GM23338 (cell line): ENCODE measurements at regions not wholly inside any gene's neighbourhood (a gene's known extent, or its start where the extent isn't known, plus 50 kb on each side); places are given as distances from the start of the nearest gene placed in this dataset.

Experiments used
- ATAC-seq: fragments of 200-7000 bp; cut with Tn5 transposase; 3 replicates; pipeline ENCODE4 v1.9.1; 2020
- DNase-seq: peaks from one replicate; pipeline ENCODE4 v3.0.0-alpha.2; 2015; ENCODE audit warnings: low spot score
- H2AFZ ChIP-seq: fragments of 200-600 bp; sonication (generic); 2 replicates; pipeline ENCODE4 v1.8.0; 2016; ENCODE audit warnings: antibody characterized with exemption, mild to moderate bottlenecking, moderate library complexity
- H3F3A ChIP-seq: fragments of 200-600 bp; sonication (generic); replicated peaks from 2 replicates; pipeline ENCODE4 v1.8.0; 2017; ENCODE audit warnings: antibody characterized with exemption, mixed run types, low read depth
- H3K27ac ChIP-seq: fragments of 200-600 bp; sonication (generic); 2 replicates; pipeline ENCODE4 v1.6.1; 2016; ENCODE audit warnings: low read depth
- H3K27me3 ChIP-seq: fragments of 200-600 bp; sonication (generic); 2 replicates; pipeline ENCODE4 v1.8.0; 2016; ENCODE audit warnings: mild to moderate bottlenecking, mixed run types, moderate library complexity; ENCODE audit not compliant: insufficient read depth
- H3K36me3 ChIP-seq: fragments of 200-600 bp; sonication (generic); 2 replicates; pipeline ENCODE4 v1.8.0; 2016; ENCODE audit warnings: mild to moderate bottlenecking; ENCODE audit not compliant: insufficient read depth
- H3K4me1 ChIP-seq: fragments of 200-600 bp; sonication (generic); 2 replicates; pipeline ENCODE4 v1.8.0; 2016; ENCODE audit warnings: mild to moderate bottlenecking, moderate library complexity; ENCODE audit not compliant: insufficient read depth
- H3K4me2 ChIP-seq: fragments of 200-600 bp; sonication (generic); 2 replicates; pipeline ENCODE4 v1.7.1; 2017; ENCODE audit warnings: mixed run types
- H3K4me3 ChIP-seq: fragments of 200-600 bp; sonication (generic); 2 replicates; pipeline ENCODE4 v1.6.1; 2016; ENCODE audit warnings: mixed run types
- H3K79me2 ChIP-seq: fragments of 200-600 bp; sonication (generic); replicated peaks from 2 replicates; pipeline ENCODE4 v1.8.0; 2017; ENCODE audit warnings: mild to moderate bottlenecking; ENCODE audit not compliant: insufficient read depth
- H3K9me2 ChIP-seq: fragments of 200-600 bp; sonication (generic); 2 replicates; pipeline ENCODE4 v1.8.0; 2017; ENCODE audit not compliant: insufficient read depth
- H4K20me1 ChIP-seq: fragments of 200-600 bp; sonication (generic); replicated peaks from 2 replicates; pipeline ENCODE4 v1.8.0; 2017; ENCODE audit warnings: mild to moderate bottlenecking; ENCODE audit not compliant: insufficient read depth
- H3K27ac Mint-ChIP-seq: 2 replicates; pipeline ENCODE4 v1.8.0; 2020; ENCODE audit warnings: inconsistent platforms, mild to moderate bottlenecking, moderate library complexity, mixed read lengths
- H3K27me3 Mint-ChIP-seq: 3 replicates; pipeline ENCODE4 v1.8.0; 2022; ENCODE audit warnings: low read depth, mild to moderate bottlenecking, moderate library complexity, mixed read lengths, inconsistent platforms; ENCODE audit not compliant: insufficient read depth, poor library complexity
- H3K36me3 Mint-ChIP-seq: 3 replicates; pipeline ENCODE4 v1.8.0; 2021; ENCODE audit warnings: low read depth, mild to moderate bottlenecking, inconsistent platforms, moderate library complexity, mixed read lengths
- H3K4me1 Mint-ChIP-seq: 3 replicates; pipeline ENCODE4 v1.8.0; 2020; ENCODE audit warnings: mild to moderate bottlenecking, inconsistent platforms, mixed read lengths
- H3K4me3 Mint-ChIP-seq: 3 replicates; pipeline ENCODE4 v1.8.0; 2021; ENCODE audit warnings: moderate library complexity, mild to moderate bottlenecking, inconsistent platforms, mixed read lengths
- H3K9me3 Mint-ChIP-seq: 3 replicates; pipeline ENCODE4 v1.8.0; 2020; ENCODE audit warnings: moderate library complexity, mild to moderate bottlenecking, inconsistent platforms, mixed read lengths
- EZH2 ChIP-seq: fragments of 200-600 bp; sonication (generic); IDR thresholded peaks from one replicate; pipeline ENCODE4 v1.8.0; 2017; ENCODE audit warnings: antibody characterized with exemption, mild to moderate bottlenecking, low read depth; ENCODE audit not compliant: unreplicated experiment
- STAT1 ChIP-seq: IDR thresholded peaks from one replicate; pipeline ENCODE4 v1.6.1; 2016; ENCODE audit warnings: antibody characterized with exemption; ENCODE audit not compliant: unreplicated experiment
- TF ChIP-seq, protein P1 (sequence below): IDR thresholded peaks from one replicate; pipeline ENCODE4 v1.6.1; 2018; ENCODE audit warnings: antibody characterized with exemption; ENCODE audit not compliant: unreplicated experiment
- TF ChIP-seq, protein P2 (sequence below): fragments of 250-450 bp; sonication (Bioruptor Pico); IDR thresholded peaks from 2 replicates; pipeline ENCODE4 v1.5.0; 2020; ENCODE audit warnings: mild to moderate bottlenecking, moderate library complexity

- Mint-ChIP-seq H3K27ac (no peak overlapping the region), H3K4me1 (no peaks in the 10 kb centered on the region; the same call in 2 of the 3 replicates), H3K9me3 (no peaks in the 10 kb centered on the region), H3K27me3 (no peaks in the 10 kb centered on the region), H3K4me3 (no peak overlapping the region), H3K36me3 (no peaks in the 10 kb centered on the region)
- no peaks in the 10 kb centered on the region for H3K36me3 ChIP-seq
- H3K79me2 ChIP-seq: no peaks in the 10 kb centered on the region
- TF ChIP-seq EZH2 (no peak), STAT1 (no peak)
- TF ChIP-seq, protein P1, sequence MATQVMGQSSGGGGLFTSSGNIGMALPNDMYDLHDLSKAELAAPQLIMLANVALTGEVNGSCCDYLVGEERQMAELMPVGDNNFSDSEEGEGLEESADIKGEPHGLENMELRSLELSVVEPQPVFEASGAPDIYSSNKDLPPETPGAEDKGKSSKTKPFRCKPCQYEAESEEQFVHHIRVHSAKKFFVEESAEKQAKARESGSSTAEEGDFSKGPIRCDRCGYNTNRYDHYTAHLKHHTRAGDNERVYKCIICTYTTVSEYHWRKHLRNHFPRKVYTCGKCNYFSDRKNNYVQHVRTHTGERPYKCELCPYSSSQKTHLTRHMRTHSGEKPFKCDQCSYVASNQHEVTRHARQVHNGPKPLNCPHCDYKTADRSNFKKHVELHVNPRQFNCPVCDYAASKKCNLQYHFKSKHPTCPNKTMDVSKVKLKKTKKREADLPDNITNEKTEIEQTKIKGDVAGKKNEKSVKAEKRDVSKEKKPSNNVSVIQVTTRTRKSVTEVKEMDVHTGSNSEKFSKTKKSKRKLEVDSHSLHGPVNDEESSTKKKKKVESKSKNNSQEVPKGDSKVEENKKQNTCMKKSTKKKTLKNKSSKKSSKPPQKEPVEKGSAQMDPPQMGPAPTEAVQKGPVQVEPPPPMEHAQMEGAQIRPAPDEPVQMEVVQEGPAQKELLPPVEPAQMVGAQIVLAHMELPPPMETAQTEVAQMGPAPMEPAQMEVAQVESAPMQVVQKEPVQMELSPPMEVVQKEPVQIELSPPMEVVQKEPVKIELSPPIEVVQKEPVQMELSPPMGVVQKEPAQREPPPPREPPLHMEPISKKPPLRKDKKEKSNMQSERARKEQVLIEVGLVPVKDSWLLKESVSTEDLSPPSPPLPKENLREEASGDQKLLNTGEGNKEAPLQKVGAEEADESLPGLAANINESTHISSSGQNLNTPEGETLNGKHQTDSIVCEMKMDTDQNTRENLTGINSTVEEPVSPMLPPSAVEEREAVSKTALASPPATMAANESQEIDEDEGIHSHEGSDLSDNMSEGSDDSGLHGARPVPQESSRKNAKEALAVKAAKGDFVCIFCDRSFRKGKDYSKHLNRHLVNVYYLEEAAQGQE: no peak
- TF ChIP-seq, protein P2, sequence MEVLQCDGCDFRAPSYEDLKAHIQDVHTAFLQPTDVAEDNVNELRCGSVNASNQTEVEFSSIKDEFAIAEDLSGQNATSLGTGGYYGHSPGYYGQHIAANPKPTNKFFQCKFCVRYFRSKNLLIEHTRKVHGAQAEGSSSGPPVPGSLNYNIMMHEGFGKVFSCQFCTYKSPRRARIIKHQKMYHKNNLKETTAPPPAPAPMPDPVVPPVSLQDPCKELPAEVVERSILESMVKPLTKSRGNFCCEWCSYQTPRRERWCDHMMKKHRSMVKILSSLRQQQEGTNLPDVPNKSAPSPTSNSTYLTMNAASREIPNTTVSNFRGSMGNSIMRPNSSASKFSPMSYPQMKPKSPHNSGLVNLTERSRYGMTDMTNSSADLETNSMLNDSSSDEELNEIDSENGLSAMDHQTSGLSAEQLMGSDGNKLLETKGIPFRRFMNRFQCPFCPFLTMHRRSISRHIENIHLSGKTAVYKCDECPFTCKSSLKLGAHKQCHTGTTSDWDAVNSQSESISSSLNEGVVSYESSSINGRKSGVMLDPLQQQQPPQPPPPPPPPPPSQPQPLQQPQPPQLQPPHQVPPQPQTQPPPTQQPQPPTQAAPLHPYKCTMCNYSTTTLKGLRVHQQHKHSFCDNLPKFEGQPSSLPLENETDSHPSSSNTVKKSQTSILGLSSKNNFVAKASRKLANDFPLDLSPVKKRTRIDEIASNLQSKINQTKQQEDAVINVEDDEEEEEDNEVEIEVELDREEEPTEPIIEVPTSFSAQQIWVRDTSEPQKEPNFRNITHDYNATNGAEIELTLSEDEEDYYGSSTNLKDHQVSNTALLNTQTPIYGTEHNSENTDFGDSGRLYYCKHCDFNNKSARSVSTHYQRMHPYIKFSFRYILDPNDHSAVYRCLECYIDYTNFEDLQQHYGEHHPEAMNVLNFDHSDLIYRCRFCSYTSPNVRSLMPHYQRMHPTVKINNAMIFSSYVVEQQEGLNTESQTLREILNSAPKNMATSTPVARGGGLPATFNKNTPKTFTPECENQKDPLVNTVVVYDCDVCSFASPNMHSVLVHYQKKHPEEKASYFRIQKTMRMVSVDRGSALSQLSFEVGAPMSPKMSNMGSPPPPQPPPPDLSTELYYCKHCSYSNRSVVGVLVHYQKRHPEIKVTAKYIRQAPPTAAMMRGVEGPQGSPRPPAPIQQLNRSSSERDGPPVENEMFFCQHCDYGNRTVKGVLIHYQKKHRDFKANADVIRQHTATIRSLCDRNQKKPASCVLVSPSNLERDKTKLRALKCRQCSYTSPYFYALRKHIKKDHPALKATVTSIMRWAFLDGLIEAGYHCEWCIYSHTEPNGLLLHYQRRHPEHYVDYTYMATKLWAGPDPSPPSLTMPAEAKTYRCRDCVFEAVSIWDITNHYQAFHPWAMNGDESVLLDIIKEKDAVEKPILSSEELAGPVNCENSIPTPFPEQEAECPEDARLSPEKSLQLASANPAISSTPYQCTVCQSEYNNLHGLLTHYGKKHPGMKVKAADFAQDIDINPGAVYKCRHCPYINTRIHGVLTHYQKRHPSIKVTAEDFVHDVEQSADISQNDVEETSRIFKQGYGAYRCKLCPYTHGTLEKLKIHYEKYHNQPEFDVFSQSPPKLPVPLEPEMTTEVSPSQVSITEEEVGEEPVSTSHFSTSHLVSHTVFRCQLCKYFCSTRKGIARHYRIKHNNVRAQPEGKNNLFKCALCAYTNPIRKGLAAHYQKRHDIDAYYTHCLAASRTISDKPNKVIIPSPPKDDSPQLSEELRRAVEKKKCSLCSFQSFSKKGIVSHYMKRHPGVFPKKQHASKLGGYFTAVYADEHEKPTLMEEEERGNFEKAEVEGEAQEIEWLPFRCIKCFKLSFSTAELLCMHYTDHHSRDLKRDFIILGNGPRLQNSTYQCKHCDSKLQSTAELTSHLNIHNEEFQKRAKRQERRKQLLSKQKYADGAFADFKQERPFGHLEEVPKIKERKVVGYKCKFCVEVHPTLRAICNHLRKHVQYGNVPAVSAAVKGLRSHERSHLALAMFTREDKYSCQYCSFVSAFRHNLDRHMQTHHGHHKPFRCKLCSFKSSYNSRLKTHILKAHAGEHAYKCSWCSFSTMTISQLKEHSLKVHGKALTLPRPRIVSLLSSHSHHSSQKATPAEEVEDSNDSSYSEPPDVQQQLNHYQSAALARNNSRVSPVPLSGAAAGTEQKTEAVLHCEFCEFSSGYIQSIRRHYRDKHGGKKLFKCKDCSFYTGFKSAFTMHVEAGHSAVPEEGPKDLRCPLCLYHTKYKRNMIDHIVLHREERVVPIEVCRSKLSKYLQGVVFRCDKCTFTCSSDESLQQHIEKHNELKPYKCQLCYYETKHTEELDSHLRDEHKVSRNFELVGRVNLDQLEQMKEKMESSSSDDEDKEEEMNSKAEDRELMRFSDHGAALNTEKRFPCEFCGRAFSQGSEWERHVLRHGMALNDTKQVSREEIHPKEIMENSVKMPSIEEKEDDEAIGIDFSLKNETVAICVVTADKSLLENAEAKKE: no peak
- H2AFZ ChIP-seq: no peak overlapping the region
- H3K27ac ChIP-seq: no peak overlapping the region
- no peaks in the 10 kb centered on the region; the same call in 1 of the 2 replicates for H3K9me2 ChIP-seq
- no peak for DNase-seq
- no peaks in the 10 kb centered on the region for H3F3A ChIP-seq
- H3K27me3 ChIP-seq: no peaks in the 10 kb centered on the region
- no peak overlapping the region for H3K4me2 ChIP-seq
- no peaks in the 10 kb centered on the region for H4K20me1 ChIP-seq
- H3K4me3 ChIP-seq: no peak overlapping the region
- no peaks in the 10 kb centered on the region for H3K4me1 ChIP-seq
- no peak for ATAC-seq
Measured at GRCh38 chr5:52577546-52577945, 210.2 kb upstream of the ITGA1 start.
